RPMI7951 (cell line): ENCODE measurements at regions not wholly inside any gene's neighbourhood (a gene's known extent, or its start where the extent isn't known, plus 50 kb on each side); places are given as distances from the start of the nearest gene placed in this dataset.
A peak's percentile ranks its signal among the peaks of the same experiment; 100 is the strongest.

Experiments used
- DNase-seq: peaks from one replicate; pipeline ENCODE4 v3.0.0-alpha.2; 2012; ENCODE audit warnings: low read depth

- no peak for DNase-seq
These were observed 231.5 kb downstream of the HAO1 start for GRCh38 chr20:7708782-7709181.

- DNase-seq = peak; percentile 29
These were observed 229.8 kb downstream of the HAO1 start for GRCh38 chr20:7710440-7710839.

- no peak for DNase-seq
These were observed 227.6 kb downstream of the HAO1 start for GRCh38 chr20:7712661-7713060.

- DNase-seq = no peak
These were observed 225.7 kb downstream of the HAO1 start for GRCh38 chr20:7714549-7714948.

GRCh38 chr20:7716286-7716972 is 223.8 kb downstream of the HAO1 start:
- DNase-seq = no peak

- DNase-seq = no peak
These were observed 217.7 kb downstream of the HAO1 start for GRCh38 chr20:7722564-7722963.

- DNase-seq = no peak
These were observed 217.0 kb downstream of the HAO1 start for GRCh38 chr20:7723284-7723683.

GRCh38 chr20:7728338-7728737 is 211.9 kb downstream of the HAO1 start:
- peak; percentile 38 for DNase-seq

- DNase-seq = no peak
These were observed 206.0 kb downstream of the HAO1 start for GRCh38 chr20:7734216-7734615.

GRCh38 chr20:7736336-7736735 is 203.9 kb downstream of the HAO1 start:
- no peak for DNase-seq

- no peak for DNase-seq
These were observed 198.4 kb downstream of the HAO1 start for GRCh38 chr20:7741866-7742265.

GRCh38 chr20:7742479-7742878 is 197.8 kb downstream of the HAO1 start:
- DNase-seq = peak; percentile 53

GRCh38 chr20:7744411-7744810 is 195.8 kb downstream of the HAO1 start:
- peak; percentile 48 for DNase-seq

- no peak for DNase-seq
These were observed 191.6 kb downstream of the HAO1 start for GRCh38 chr20:7748624-7749023.

- DNase-seq = no peak
These were observed 186.2 kb downstream of the HAO1 start for GRCh38 chr20:7754102-7754501.

GRCh38 chr20:7758406-7758805 is 181.9 kb downstream of the HAO1 start:
- no peak for DNase-seq

- no peak for DNase-seq
These were observed 179.8 kb downstream of the HAO1 start for GRCh38 chr20:7760247-7761031.

GRCh38 chr20:7765221-7765620 is 175.0 kb downstream of the HAO1 start:
- DNase-seq = no peak

- no peak for DNase-seq
These were observed 170.2 kb downstream of the HAO1 start for GRCh38 chr20:7770046-7770445.

GRCh38 chr20:7770578-7770977 is 169.7 kb downstream of the HAO1 start:
- peak; percentile 33 for DNase-seq

- DNase-seq = no peak
These were observed 167.9 kb downstream of the HAO1 start for GRCh38 chr20:7772371-7772770.

GRCh38 chr20:7773511-7773910 is 166.7 kb downstream of the HAO1 start:
- no peak for DNase-seq

- DNase-seq = no peak
These were observed 165.2 kb downstream of the HAO1 start for GRCh38 chr20:7775072-7775471.
